ENCODE measurements at regions not wholly inside any gene's neighbourhood (a gene's known extent, or its start where the extent isn't known, plus 50 kb on each side); places are given as distances from the start of the nearest gene placed in this dataset.
"Not testable (repeated sequence)": the region's sequence is repeated elsewhere in the genome, so short reads cannot be mapped to it uniquely, and the experiment has no call there.

GRCh38 chr11:122202951-122203456, 87.0 kb upstream of the BLID start:
- Mint-ChIP-seq H3K9me3 (no peaks in the 10 kb centered on the region), H3K27ac (no peak overlapping the region), H3K36me3 (no peaks in the 10 kb centered on the region)
- ATAC-seq (peak; percentile 64 to 88), DNase-seq (ENCODE audit: low spot score in 2 of 2) (peak in 1 of 2 donors; percentile 69)

- peak in 1 of 2 donors; percentile 13 for ATAC-seq
These were observed 86.3 kb upstream of the BLID start for GRCh38 chr11:122202161-122202950.

GRCh38 chr11:122201106-122201505, 85.1 kb upstream of the BLID start:
- no peak for DNase-seq (ENCODE audit: low spot score in 2 of 2)
- ATAC-seq, result no peak
- Mint-ChIP-seq H3K9me3 (no peaks in the 10 kb centered on the region), H3K36me3 (no peaks in the 10 kb centered on the region), H3K27ac (no peak overlapping the region)

More at GRCh38 chr11:122202161-122202950, 86.3 kb upstream of the BLID start:
- H3K36me3 Mint-ChIP-seq, result no peaks in the 10 kb centered on the region
- DNase-seq (ENCODE audit: low spot score in 2 of 2), result no peak
- no peaks in the 10 kb centered on the region for H3K9me3 Mint-ChIP-seq
- no peak overlapping the region for H3K27ac Mint-ChIP-seq

- DNase-seq (ENCODE audit: low spot score in 2 of 2) (no peak), ATAC-seq (no peak)
- H3K36me3 Mint-ChIP-seq, result no peaks in the 10 kb centered on the region
- peaks cover 0 to under 1% of the 10 kb centered on the region in 2 donors for H3K9me3 Mint-ChIP-seq
- H3K27ac Mint-ChIP-seq, result no peak overlapping the region
These were observed 83.6 kb upstream of the BLID start for GRCh38 chr11:122199661-122200060.

GRCh38 chr11:122198291-122198983, 82.4 kb upstream of the BLID start:
- DNase-seq (ENCODE audit: low spot score in 2 of 2), result no peak
- Mint-ChIP-seq H3K27ac (no peak overlapping the region), H3K36me3 (no peaks in the 10 kb centered on the region), H3K9me3 (peaks cover 0 to 4% of the 10 kb centered on the region in 2 donors)
- ATAC-seq, result no peak

GRCh38 chr11:122197066-122197987, 81.3 kb upstream of the BLID start:
- H3K27ac Mint-ChIP-seq, result no peak overlapping the region
- no peaks in the 10 kb centered on the region for H3K36me3 Mint-ChIP-seq
- H3K9me3 Mint-ChIP-seq, result peaks cover 0 to 4% of the 10 kb centered on the region in 2 donors
- DNase-seq (ENCODE audit: low spot score in 2 of 2), result no peak
- no peak for ATAC-seq

- H3K27ac Mint-ChIP-seq, result no peak overlapping the region
- DNase-seq (ENCODE audit: low spot score in 2 of 2) (no peak), ATAC-seq (no peak)
- peaks cover 0 to 4% of the 10 kb centered on the region in 2 donors for H3K9me3 Mint-ChIP-seq
- no peaks in the 10 kb centered on the region for H3K36me3 Mint-ChIP-seq
These were observed 79.8 kb upstream of the BLID start for GRCh38 chr11:122195790-122196189.

GRCh38 chr11:122193881-122194480, 78.0 kb upstream of the BLID start:
- not testable (repeated sequence) for H3K27ac Mint-ChIP-seq; H3K9me3 Mint-ChIP-seq; H3K36me3 Mint-ChIP-seq; DNase-seq (ENCODE audit: low spot score in 2 of 2); ATAC-seq

- Mint-ChIP-seq H3K9me3 (peaks cover 0 to 4% of the 10 kb centered on the region in 2 donors), H3K27ac (no peak overlapping the region), H3K36me3 (no peaks in the 10 kb centered on the region)
- ATAC-seq (no peak), DNase-seq (ENCODE audit: low spot score in 2 of 2) (no peak)
These were observed 77.4 kb upstream of the BLID start for GRCh38 chr11:122193457-122193856.

- peaks cover 0 to 4% of the 10 kb centered on the region in 2 donors for H3K9me3 Mint-ChIP-seq
- H3K27ac Mint-ChIP-seq, result no peak overlapping the region
- no peaks in the 10 kb centered on the region for H3K36me3 Mint-ChIP-seq
- peak; percentile 48 to 92 for ATAC-seq
- no peak for DNase-seq (ENCODE audit: low spot score in 2 of 2)
These were observed 76.7 kb upstream of the BLID start for GRCh38 chr11:122192634-122193255.

- no peak overlapping the region for H3K27ac Mint-ChIP-seq
- DNase-seq (ENCODE audit: low spot score in 2 of 2) (no peak), ATAC-seq (no peak)
- no peaks in the 10 kb centered on the region for H3K36me3 Mint-ChIP-seq
- H3K9me3 Mint-ChIP-seq, result peaks cover 0 to 4% of the 10 kb centered on the region in 2 donors
These were observed 74.8 kb upstream of the BLID start for GRCh38 chr11:122190768-122191167.

- no peak for ATAC-seq
- no peaks in the 10 kb centered on the region for H3K36me3 Mint-ChIP-seq
- no peaks in the 10 kb centered on the region for H3K9me3 Mint-ChIP-seq
- no peak for DNase-seq (ENCODE audit: low spot score in 2 of 2)
- no peak overlapping the region for H3K27ac Mint-ChIP-seq
These were observed 73.2 kb upstream of the BLID start for GRCh38 chr11:122189229-122189628.

GRCh38 chr11:122187373-122188165, 71.6 kb upstream of the BLID start:
- H3K27ac Mint-ChIP-seq, result no peak overlapping the region
- no peak for DNase-seq (ENCODE audit: low spot score in 2 of 2)
- H3K9me3 Mint-ChIP-seq, result no peaks in the 10 kb centered on the region
- no peak for ATAC-seq
- H3K36me3 Mint-ChIP-seq, result no peaks in the 10 kb centered on the region

- H3K36me3 Mint-ChIP-seq, result no peaks in the 10 kb centered on the region
These were observed 70.5 kb upstream of the BLID start for GRCh38 chr11:122186439-122187080.

GRCh38 chr11:122183933-122184332, 67.9 kb upstream of the BLID start:
- Mint-ChIP-seq H3K9me3 (no peaks in the 10 kb centered on the region), H3K27ac (no peak overlapping the region), H3K36me3 (no peaks in the 10 kb centered on the region)
- no peak for ATAC-seq
- DNase-seq (ENCODE audit: low spot score in 2 of 2), result no peak

More at GRCh38 chr11:122186439-122187080, 70.5 kb upstream of the BLID start:
- no peak overlapping the region for H3K27ac Mint-ChIP-seq
- no peak for ATAC-seq
- no peaks in the 10 kb centered on the region for H3K9me3 Mint-ChIP-seq
- DNase-seq (ENCODE audit: low spot score in 2 of 2), result no peak

Data from activated naive CD4-positive, alpha-beta T cell treated with anti-CD3 and anti-CD28 coated beads, Interleukin-2, amount 50 U/mL, for 72 hours (primary cell).